Keratinocyte (primary cell): ENCODE measurements at regions not wholly inside any gene's neighbourhood (a gene's known extent, or its start where the extent isn't known, plus 50 kb on each side); places are given as distances from the start of the nearest gene placed in this dataset.

Experiments used
- DNase-seq: peaks from one replicate; pipeline ENCODE4 v3.0.0-alpha.2; 2011; ENCODE audit warnings: low read depth, missing footprints, low spot score
- FAIRE-seq: peaks from 2 replicates; lab custom pipeline; 2011; peaks lifted over from hg19 to GRCh38; lab: Jason Lieb, UNC
- H2AFZ ChIP-seq: 2 replicates; pipeline ENCODE4 v1.6.0; 2012; ENCODE audit warnings: low read length, control low read depth, inconsistent platforms; ENCODE audit not compliant: control insufficient read depth
- H3K27ac ChIP-seq: 2 replicates; pipeline ENCODE4 v1.5.1; 2011; ENCODE audit warnings: low read length; ENCODE audit not compliant: control insufficient read depth, insufficient read depth
- H3K27me3 ChIP-seq: 3 replicates; pipeline ENCODE4 v1.6.0; 2011; ENCODE audit warnings: low read length; ENCODE audit not compliant: control insufficient read depth, insufficient read depth; ENCODE audit errors: extremely low read depth
- H3K36me3 ChIP-seq, 2 experiments: 2 replicates in 1 of 2; 3 replicates in 1 of 2; pipeline ENCODE4 v1.5.1; 2011; ENCODE audit warnings: low read length in 2 of 2, mild to moderate bottlenecking in 1 of 2; ENCODE audit not compliant: control insufficient read depth in 2 of 2, insufficient read depth in 2 of 2; ENCODE audit errors: extremely low read depth in 1 of 2
- H3K4me1 ChIP-seq: 3 replicates; pipeline ENCODE4 v1.5.1; 2011; ENCODE audit warnings: low read length; ENCODE audit not compliant: control insufficient read depth, insufficient read depth; ENCODE audit errors: extremely low read depth
- H3K4me2 ChIP-seq: 3 replicates; pipeline ENCODE4 v1.6.0; 2011; ENCODE audit warnings: low read depth, low read length; ENCODE audit not compliant: control insufficient read depth, insufficient read depth; ENCODE audit errors: extremely low read depth
- H3K4me3 ChIP-seq, 3 experiments: fragments of 200-600 bp in 1 of 3; sonication (generic) in 1 of 3; 2 replicates in 2 of 3; 3 replicates in 1 of 3; pipeline ENCODE4 v1.5.1; 2011 to 2016; ENCODE audit warnings: low read length in 3 of 3, mild to moderate bottlenecking in 3 of 3, control low read depth in 2 of 3, inconsistent platforms in 1 of 3, low read depth in 1 of 3, mixed read lengths in 1 of 3, mixed run types in 1 of 3, moderate library complexity in 1 of 3; ENCODE audit not compliant: control insufficient read depth in 2 of 3, insufficient read depth in 2 of 3; ENCODE audit errors: extremely low read depth in 1 of 3
- H3K79me2 ChIP-seq: 2 replicates; pipeline ENCODE4 v1.6.0; 2012; ENCODE audit warnings: low read length; ENCODE audit not compliant: control insufficient read depth, insufficient read depth
- H3K9ac ChIP-seq: 3 replicates; pipeline ENCODE4 v1.6.0; 2011; ENCODE audit warnings: low read length; ENCODE audit not compliant: control insufficient read depth, insufficient read depth; ENCODE audit errors: extremely low read depth
- H3K9me1 ChIP-seq: 3 replicates; pipeline ENCODE4 v1.6.0; 2011; ENCODE audit warnings: low read length; ENCODE audit not compliant: control insufficient read depth, insufficient read depth; ENCODE audit errors: extremely low read depth
- H3K9me3 ChIP-seq: 2 replicates; pipeline ENCODE4 v1.5.1; 2012; ENCODE audit warnings: low read depth, low read length; ENCODE audit not compliant: control insufficient read depth
- H4K20me1 ChIP-seq: 3 replicates; pipeline ENCODE4 v1.6.0; 2011; ENCODE audit warnings: low read length; ENCODE audit not compliant: control insufficient read depth, insufficient read depth; ENCODE audit errors: extremely low read depth
- EZH2 ChIP-seq: IDR thresholded peaks from one replicate; pipeline ENCODE4 v1.6.1; 2012; ENCODE audit warnings: inconsistent platforms, mild to moderate bottlenecking, low read length, moderate library complexity
- dilution Hi-C: fragments of 300-500 bp; cut with MboI; formaldehyde crosslinking; loops from one replicate; pipeline ENCODE4 v1.7.0; 2020; ENCODE audit warnings: low sequenced_read_pairs; ENCODE audit not compliant: extremely low pct_ligation_motif_present
- TF ChIP-seq, protein P1 (sequence below), 3 experiments: IDR thresholded peaks in 1 of 3; conservative IDR thresholded peaks in 1 of 3; optimal IDR thresholded peaks in 1 of 3; 2 replicates in 2 of 3; 3 replicates in 1 of 3; pipeline versions ENCODE3 to v1.5.1; 2011; ENCODE audit warnings: low read length in 3 of 3, mild to moderate bottlenecking in 3 of 3, moderate library complexity in 2 of 3, control low read depth in 1 of 3, inconsistent platforms in 1 of 3; ENCODE audit not compliant: insufficient read depth in 2 of 3; ENCODE audit errors: extremely low read depth in 1 of 3

DNA sequence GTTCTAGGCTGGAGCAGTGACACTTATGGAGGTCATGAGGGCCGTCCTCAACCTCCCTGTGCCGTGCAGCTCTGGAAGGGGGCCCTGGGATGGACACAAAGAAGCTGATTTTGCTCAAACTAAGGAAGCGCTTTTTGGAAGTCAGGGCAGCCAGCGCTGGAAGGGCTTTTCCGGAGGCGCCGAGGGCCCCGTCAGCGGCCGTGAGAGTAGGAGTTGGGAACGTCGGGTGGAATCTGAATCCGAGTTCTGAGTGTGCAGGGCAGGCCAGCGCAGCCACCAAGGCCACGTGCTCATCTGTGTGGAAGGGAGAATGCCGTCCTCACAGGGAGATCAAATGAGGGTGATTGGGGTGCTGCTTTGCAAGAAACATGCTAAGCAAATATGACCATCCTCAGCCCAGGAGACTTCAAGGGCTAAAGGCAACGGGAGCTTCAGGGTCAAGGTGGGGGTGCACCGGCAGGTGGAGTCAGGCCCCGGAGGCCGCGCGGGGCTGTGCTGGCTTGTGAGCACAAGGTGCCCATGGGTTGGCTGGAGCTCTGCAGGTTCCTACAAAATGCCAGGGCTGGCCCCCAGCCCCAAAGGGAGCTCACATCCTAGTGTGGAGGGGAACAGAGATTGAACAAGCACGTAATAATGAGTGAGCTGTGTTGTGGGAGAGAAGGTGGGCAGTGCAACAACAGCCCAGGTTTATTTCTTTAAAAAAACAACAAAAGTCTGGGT lies 70.4 kb upstream of the HPCAL1 start:
- DNase-seq (no peak), FAIRE-seq (no peak)
- Histone ChIP-seq H3K27ac (no peak overlapping the region), H3K9me3 (no peaks in the 10 kb centered on the region), H3K36me3 (no peaks in the 10 kb centered on the region), H3K4me1 (no peaks in the 10 kb centered on the region), H3K79me2 (no peaks in the 10 kb centered on the region), H2AFZ (no peak overlapping the region), H3K9me1 (no peaks in the 10 kb centered on the region), H4K20me1 (no peaks in the 10 kb centered on the region), H3K4me3 (no peak overlapping the region), H3K9ac (no peak overlapping the region), H3K27me3 (peaks cover 31% of the 10 kb centered on the region), H3K4me2 (no peak overlapping the region)
- TF ChIP-seq, protein P1, sequence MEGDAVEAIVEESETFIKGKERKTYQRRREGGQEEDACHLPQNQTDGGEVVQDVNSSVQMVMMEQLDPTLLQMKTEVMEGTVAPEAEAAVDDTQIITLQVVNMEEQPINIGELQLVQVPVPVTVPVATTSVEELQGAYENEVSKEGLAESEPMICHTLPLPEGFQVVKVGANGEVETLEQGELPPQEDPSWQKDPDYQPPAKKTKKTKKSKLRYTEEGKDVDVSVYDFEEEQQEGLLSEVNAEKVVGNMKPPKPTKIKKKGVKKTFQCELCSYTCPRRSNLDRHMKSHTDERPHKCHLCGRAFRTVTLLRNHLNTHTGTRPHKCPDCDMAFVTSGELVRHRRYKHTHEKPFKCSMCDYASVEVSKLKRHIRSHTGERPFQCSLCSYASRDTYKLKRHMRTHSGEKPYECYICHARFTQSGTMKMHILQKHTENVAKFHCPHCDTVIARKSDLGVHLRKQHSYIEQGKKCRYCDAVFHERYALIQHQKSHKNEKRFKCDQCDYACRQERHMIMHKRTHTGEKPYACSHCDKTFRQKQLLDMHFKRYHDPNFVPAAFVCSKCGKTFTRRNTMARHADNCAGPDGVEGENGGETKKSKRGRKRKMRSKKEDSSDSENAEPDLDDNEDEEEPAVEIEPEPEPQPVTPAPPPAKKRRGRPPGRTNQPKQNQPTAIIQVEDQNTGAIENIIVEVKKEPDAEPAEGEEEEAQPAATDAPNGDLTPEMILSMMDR (optimal IDR thresholded peaks at IDR 0.05 in 1 of 3, IDR thresholded peaks at IDR 0.05 in 1 of 3, conservative IDR thresholded peaks at IDR 0.05 in 1 of 3; ENCODE audit: extremely low read depth in 1 of 3, insufficient read depth in 2 of 3, low read length in 3 of 3): no peak
- no peak for TF ChIP-seq EZH2
- dilution Hi-C loops: no loop called here

DNA sequence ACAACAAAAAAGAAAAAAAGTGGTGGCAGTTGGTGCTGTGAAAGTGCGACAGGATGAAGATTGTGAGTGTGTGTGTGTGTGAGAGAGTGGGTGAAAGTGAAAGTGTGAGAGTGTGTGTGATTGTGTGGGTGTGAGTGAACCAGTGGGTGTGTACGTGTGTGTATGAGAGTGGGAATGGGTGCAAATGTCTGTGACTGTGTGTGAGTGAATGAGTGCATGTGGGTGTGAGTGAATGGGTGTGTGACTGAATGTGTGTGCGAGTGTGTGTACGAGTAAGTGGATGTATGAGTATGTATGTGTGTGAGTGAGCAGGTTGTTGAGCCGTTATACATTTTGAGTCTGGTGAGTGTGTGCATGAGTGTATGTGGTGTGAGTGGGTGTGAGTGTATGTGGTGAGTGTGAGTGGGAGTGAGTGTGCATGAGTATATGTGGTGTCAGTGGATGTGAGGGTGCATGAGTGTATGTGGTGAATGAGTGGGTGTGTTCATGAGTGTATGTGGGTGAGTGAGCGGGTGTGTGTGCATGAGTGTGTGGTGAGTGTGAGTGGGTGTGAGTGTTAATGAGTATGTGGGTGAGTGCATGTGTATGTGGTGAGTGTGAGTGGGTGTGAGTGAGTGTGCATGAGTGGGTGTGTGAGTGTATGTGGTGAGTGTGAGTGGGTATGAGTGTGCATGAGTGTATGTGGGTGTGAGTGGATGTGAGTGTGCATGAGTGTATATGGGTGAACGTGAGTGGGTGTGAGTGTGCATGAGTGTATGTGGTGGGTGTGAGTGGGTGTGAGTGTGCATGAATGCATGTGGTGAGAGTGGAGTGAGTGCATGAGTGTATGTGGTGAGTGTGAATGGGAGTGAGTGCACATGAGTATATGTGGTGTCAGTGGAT lies 69.3 kb upstream of the HPCAL1 start:
- Histone ChIP-seq H3K4me1 (no peaks in the 10 kb centered on the region), H3K79me2 (no peaks in the 10 kb centered on the region), H3K27me3 (peaks cover 31% of the 10 kb centered on the region), H3K36me3 (no peaks in the 10 kb centered on the region), H3K4me2 (no peak overlapping the region), H2AFZ (no peak overlapping the region), H3K27ac (no peak overlapping the region), H4K20me1 (no peaks in the 10 kb centered on the region), H3K9ac (no peak overlapping the region), H3K9me3 (no peaks in the 10 kb centered on the region), H3K9me1 (no peaks in the 10 kb centered on the region), H3K4me3 (no peak overlapping the region)
- FAIRE-seq (no peak), DNase-seq (no peak)
- no peak for TF ChIP-seq EZH2
- TF ChIP-seq, protein P1 (optimal IDR thresholded peaks at IDR 0.05 in 1 of 3, IDR thresholded peaks at IDR 0.05 in 1 of 3, conservative IDR thresholded peaks at IDR 0.05 in 1 of 3; ENCODE audit: extremely low read depth in 1 of 3, insufficient read depth in 2 of 3, low read length in 3 of 3): no peak
- dilution Hi-C loops: no loop called here
